Esophagus muscularis mucosa (tissue), 4 donors: ENCODE measurements at regions not wholly inside any gene's neighbourhood (a gene's known extent, or its start where the extent isn't known, plus 50 kb on each side); places are given as distances from the start of the nearest gene placed in this dataset.
"Not testable (repeated sequence)": the region's sequence is repeated elsewhere in the genome, so short reads cannot be mapped to it uniquely, and the experiment has no call there.

Experiments
- DNase-seq: peaks from one replicate; pipeline ENCODE4 v3.0.0-alpha.2; 2017; ENCODE audit errors: extremely low spot score
- H3K27ac ChIP-seq, 4 donors: fragments of 200-600 bp; sonication (generic); replicated peaks in 1 of 4; 1 replicate in 3 of 4; 2 replicates in 1 of 4; pipeline ENCODE4 v1.5.1; 2016 to 2019; ENCODE audit warnings: mild to moderate bottlenecking in 1 of 4
- H3K27me3 ChIP-seq, 4 donors: fragments of 200-600 bp; sonication (generic); one replicate each; pipeline versions ENCODE4 v1.5.1 to v1.6.0; 2016 to 2019
- H3K36me3 ChIP-seq, 4 donors: fragments of 200-600 bp; sonication (generic); one replicate each; pipeline ENCODE4 v1.5.1; 2016 to 2019
- H3K4me1 ChIP-seq, 4 donors: fragments of 200-600 bp; sonication (generic); one replicate each; pipeline ENCODE4 v1.5.1; 2016 to 2019
- H3K4me3 ChIP-seq, 4 donors: fragments of 200-600 bp; sonication (generic); 1 replicate in 2 of 4; 2 replicates in 2 of 4; pipeline ENCODE4 v1.5.1; 2016 to 2019; ENCODE audit warnings: mild to moderate bottlenecking in 4 of 4, moderate library complexity in 1 of 4
- H3K9me3 ChIP-seq, 4 donors: fragments of 200-600 bp; sonication (generic); 1 replicate in 3 of 4; 2 replicates in 1 of 4; pipeline ENCODE4 v1.5.1; 2016 to 2019
- EP300 ChIP-seq: sonication (generic); formaldehyde crosslinking; IDR thresholded peaks from one replicate; pipeline ENCODE4 v1.6.1; 2017; ENCODE audit warnings: antibody characterized with exemption
- POLR2A ChIP-seq: fragments of 450-650 bp; IDR thresholded peaks from one replicate; pipeline ENCODE4 v1.6.1; 2017; ENCODE audit warnings: antibody characterized with exemption, moderate library complexity, mild to moderate bottlenecking, low read depth
- POLR2AphosphoS5 ChIP-seq, 2 donors: sonication (generic); formaldehyde crosslinking; IDR thresholded peaks; one replicate each; pipeline ENCODE4 v1.6.1; 2017; ENCODE audit warnings: antibody characterized with exemption in 2 of 2
- WGBS: methylation state at CpG from one replicate; pipeline ENCODE4 v1.1.5; 2018; 5-methylcytosine and 5-hydroxymethylcytosine counted together
- intact Hi-C: fragments of 100-400 bp; cut with DNase I; formaldehyde crosslinking; loops from one replicate; pipeline ENCODE4 v1.15.1; 2023
- TF ChIP-seq, protein P1 (sequence below), 3 experiments: fragments of 200-600 bp in 2 of 3; fragments of 450-650 bp in 1 of 3; sonication (generic) in 2 of 3; IDR thresholded peaks; one replicate each; pipeline ENCODE4 v1.5.1; 2017 to 2019; ENCODE audit warnings: antibody characterized with exemption in 3 of 3, mild to moderate bottlenecking in 2 of 3, moderate library complexity in 1 of 3

DNA sequence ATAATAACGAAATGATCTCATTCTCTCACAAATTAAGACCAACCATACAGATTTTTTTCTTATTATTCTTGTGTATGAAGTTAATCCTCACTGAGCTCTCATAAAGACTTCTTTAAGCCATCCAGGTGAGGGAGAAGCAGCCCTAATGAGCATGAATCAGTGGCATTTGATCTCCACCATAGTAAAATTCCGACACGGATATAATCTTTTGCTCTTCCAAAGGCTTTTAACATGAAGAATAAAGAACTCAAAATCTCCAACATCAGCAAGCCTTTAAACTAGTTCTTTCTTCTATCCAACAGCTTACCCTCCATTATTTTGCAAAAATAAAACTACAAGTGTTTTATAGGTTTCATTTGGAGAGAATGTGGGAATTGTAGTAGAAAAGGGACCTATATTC, 714.7 kb upstream of the NEGR1 start:
- Histone ChIP-seq H3K27ac (no peak overlapping the region), H3K9me3 (no peaks in the 10 kb centered on the region), H3K27me3 (no peaks in the 10 kb centered on the region), H3K4me3 (no peak overlapping the region), H3K4me1 (no peaks in the 10 kb centered on the region), H3K36me3 (no peaks in the 10 kb centered on the region)
- intact Hi-C loops = no loop called here
- 91% methylated on average over 3 of the region's 3 CpGs for WGBS
- no peak for DNase-seq
- TF ChIP-seq EP300 = no peak
- TF ChIP-seq POLR2A = no peak

- H3K36me3 ChIP-seq, intact Hi-C loops, H3K9me3 ChIP-seq, H3K4me1 ChIP-seq, DNase-seq, H3K4me3 ChIP-seq, H3K27me3 ChIP-seq, H3K27ac ChIP-seq: not testable (repeated sequence)
- WGBS = 90% methylated on average over 4 of the region's 4 CpGs
Observed at GRCh38 chr1:72987871-72988270, 705.5 kb upstream of the NEGR1 start.

GRCh38 chr1:72986591-72987290, 704.4 kb upstream of the NEGR1 start:
- 97% methylated on average over 2 of the region's 2 CpGs for WGBS
- no peak for DNase-seq
- H3K4me1 ChIP-seq = no peaks in the 10 kb centered on the region
- H3K27me3 ChIP-seq = no peaks in the 10 kb centered on the region
- no peak overlapping the region for H3K27ac ChIP-seq
- intact Hi-C loops = no loop called here
- H3K9me3 ChIP-seq = no peaks in the 10 kb centered on the region
- TF ChIP-seq POLR2A (no peak), EP300 (no peak), POLR2AphosphoS5 (IDR thresholded peaks at IDR 0.05) (no peak)
- TF ChIP-seq, protein P1, sequence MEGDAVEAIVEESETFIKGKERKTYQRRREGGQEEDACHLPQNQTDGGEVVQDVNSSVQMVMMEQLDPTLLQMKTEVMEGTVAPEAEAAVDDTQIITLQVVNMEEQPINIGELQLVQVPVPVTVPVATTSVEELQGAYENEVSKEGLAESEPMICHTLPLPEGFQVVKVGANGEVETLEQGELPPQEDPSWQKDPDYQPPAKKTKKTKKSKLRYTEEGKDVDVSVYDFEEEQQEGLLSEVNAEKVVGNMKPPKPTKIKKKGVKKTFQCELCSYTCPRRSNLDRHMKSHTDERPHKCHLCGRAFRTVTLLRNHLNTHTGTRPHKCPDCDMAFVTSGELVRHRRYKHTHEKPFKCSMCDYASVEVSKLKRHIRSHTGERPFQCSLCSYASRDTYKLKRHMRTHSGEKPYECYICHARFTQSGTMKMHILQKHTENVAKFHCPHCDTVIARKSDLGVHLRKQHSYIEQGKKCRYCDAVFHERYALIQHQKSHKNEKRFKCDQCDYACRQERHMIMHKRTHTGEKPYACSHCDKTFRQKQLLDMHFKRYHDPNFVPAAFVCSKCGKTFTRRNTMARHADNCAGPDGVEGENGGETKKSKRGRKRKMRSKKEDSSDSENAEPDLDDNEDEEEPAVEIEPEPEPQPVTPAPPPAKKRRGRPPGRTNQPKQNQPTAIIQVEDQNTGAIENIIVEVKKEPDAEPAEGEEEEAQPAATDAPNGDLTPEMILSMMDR (IDR thresholded peaks at IDR 0.05) = no peak
- H3K36me3 ChIP-seq = no peaks in the 10 kb centered on the region
- H3K4me3 ChIP-seq = no peak overlapping the region

GRCh38 chr1:72985024-72985423, 702.7 kb upstream of the NEGR1 start:
- H3K36me3 ChIP-seq, H3K4me1 ChIP-seq, H3K27me3 ChIP-seq, H3K27ac ChIP-seq, DNase-seq, intact Hi-C loops, H3K4me3 ChIP-seq, H3K9me3 ChIP-seq: not testable (repeated sequence)
- WGBS = 92% methylated on average over 11 of the region's 11 CpGs

GRCh38 chr1:72983011-72983410, 700.7 kb upstream of the NEGR1 start:
- H3K27ac ChIP-seq, H3K36me3 ChIP-seq, H3K27me3 ChIP-seq, H3K9me3 ChIP-seq, H3K4me3 ChIP-seq, H3K4me1 ChIP-seq, intact Hi-C loops, DNase-seq: not testable (repeated sequence)
- WGBS = 88% methylated on average over 15 of the region's 15 CpGs

- Histone ChIP-seq H3K27me3 (no peaks in the 10 kb centered on the region), H3K27ac (no peak overlapping the region), H3K36me3 (no peaks in the 10 kb centered on the region), H3K9me3 (no peaks in the 10 kb centered on the region), H3K4me3 (no peak overlapping the region), H3K4me1 (no peaks in the 10 kb centered on the region)
- DNase-seq = no peak
- 94% methylated on average over 1 of the region's 1 CpG for WGBS
- intact Hi-C loops = no loop called here
- TF ChIP-seq, protein P1 (IDR thresholded peaks at IDR 0.05) = no peak
- TF ChIP-seq EP300 (no peak), POLR2A (no peak), POLR2AphosphoS5 (IDR thresholded peaks at IDR 0.05) (no peak)
Observed at GRCh38 chr1:72969461-72969860, 687.1 kb upstream of the NEGR1 start.

GRCh38 chr1:72954943-72955342, 672.6 kb upstream of the NEGR1 start:
- no peak for TF ChIP-seq POLR2A
- TF ChIP-seq POLR2AphosphoS5 (IDR thresholded peaks at IDR 0.05) = no peak
- TF ChIP-seq, protein P1 (IDR thresholded peaks at IDR 0.05) = no peak
- TF ChIP-seq EP300 = no peak
- Histone ChIP-seq H3K4me3 (no peak overlapping the region), H3K9me3 (no peaks in the 10 kb centered on the region), H3K27me3 (no peaks in the 10 kb centered on the region), H3K4me1 (no peaks in the 10 kb centered on the region), H3K36me3 (no peaks in the 10 kb centered on the region), H3K27ac (no peak overlapping the region)
- intact Hi-C loops = no loop called here
- no peak for DNase-seq

GRCh38 chr1:72950900-72951299, 668.6 kb upstream of the NEGR1 start:
- H3K4me1 ChIP-seq, H3K9me3 ChIP-seq, intact Hi-C loops, DNase-seq, H3K27me3 ChIP-seq, H3K4me3 ChIP-seq, H3K27ac ChIP-seq, H3K36me3 ChIP-seq: not testable (repeated sequence)
- 75% methylated on average over 3 of the region's 3 CpGs for WGBS
